Gastroesophageal sphincter (tissue), 4 donors: ENCODE measurements at regions not wholly inside any gene's neighbourhood (a gene's known extent, or its start where the extent isn't known, plus 50 kb on each side); places are given as distances from the start of the nearest gene placed in this dataset.

Experiments
- ATAC-seq: fragments of 150-250 bp; one replicate; pipeline ENCODE4 v1.9.1; 2016; ENCODE audit warnings: mild to moderate bottlenecking, moderate library complexity
- H3K27ac ChIP-seq, 4 donors: fragments of 200-600 bp; sonication (generic) in 3 of 4; 1 replicate in 3 of 4; 2 replicates in 1 of 4; pipeline ENCODE4 v1.5.1; 2016 to 2019
- H3K27me3 ChIP-seq: fragments of 200-600 bp; sonication (generic); one replicate; pipeline ENCODE4 v1.5.1; 2019
- H3K36me3 ChIP-seq, 2 donors: fragments of 200-600 bp; sonication (generic); one replicate each; pipeline ENCODE4 v1.5.1; 2019; ENCODE audit warnings: control low read depth in 1 of 2
- H3K4me1 ChIP-seq, 3 donors: fragments of 200-600 bp; sonication (generic); 1 replicate in 2 of 3; 2 replicates in 1 of 3; pipeline ENCODE4 v1.5.1; 2016 to 2019; ENCODE audit warnings: control low read depth in 2 of 3
- H3K4me3 ChIP-seq, 2 donors: fragments of 200-600 bp; sonication (generic); one replicate each; pipeline ENCODE4 v1.5.1; 2019; ENCODE audit warnings: mild to moderate bottlenecking in 1 of 2, moderate library complexity in 1 of 2
- H3K9me3 ChIP-seq, 3 donors: fragments of 200-600 bp; sonication (generic); one replicate each; pipeline ENCODE4 v1.5.1; 2017 to 2019; ENCODE audit warnings: control low read depth in 2 of 3
- EP300 ChIP-seq: sonication (generic); formaldehyde crosslinking; IDR thresholded peaks from one replicate; pipeline ENCODE4 v1.6.1; 2017; ENCODE audit warnings: antibody characterized with exemption, mild to moderate bottlenecking
- POLR2A ChIP-seq, 2 donors: fragments of 450-650 bp; IDR thresholded peaks; one replicate each; pipeline ENCODE4 v1.6.1; 2017; ENCODE audit warnings: antibody characterized with exemption in 2 of 2, mild to moderate bottlenecking in 2 of 2, moderate library complexity in 1 of 2
- POLR2AphosphoS5 ChIP-seq: sonication (generic); formaldehyde crosslinking; IDR thresholded peaks from one replicate; pipeline ENCODE4 v1.6.1; 2017; ENCODE audit warnings: antibody characterized with exemption
- WGBS, 2 donors: methylation state at CpG; one replicate each; pipeline ENCODE4 v1.1.5; 2018; ENCODE audit warnings: low coverage in 1 of 2; 5-methylcytosine and 5-hydroxymethylcytosine counted together
- TF ChIP-seq, protein P1 (sequence below), 4 experiments: fragments of 200-600 bp in 2 of 4; fragments of 450-650 bp in 2 of 4; sonication (generic) in 1 of 4; IDR thresholded peaks; one replicate each; pipeline ENCODE4 v1.5.1; 2017 to 2019; ENCODE audit warnings: antibody characterized with exemption in 4 of 4, mild to moderate bottlenecking in 2 of 4, moderate library complexity in 2 of 4

DNA sequence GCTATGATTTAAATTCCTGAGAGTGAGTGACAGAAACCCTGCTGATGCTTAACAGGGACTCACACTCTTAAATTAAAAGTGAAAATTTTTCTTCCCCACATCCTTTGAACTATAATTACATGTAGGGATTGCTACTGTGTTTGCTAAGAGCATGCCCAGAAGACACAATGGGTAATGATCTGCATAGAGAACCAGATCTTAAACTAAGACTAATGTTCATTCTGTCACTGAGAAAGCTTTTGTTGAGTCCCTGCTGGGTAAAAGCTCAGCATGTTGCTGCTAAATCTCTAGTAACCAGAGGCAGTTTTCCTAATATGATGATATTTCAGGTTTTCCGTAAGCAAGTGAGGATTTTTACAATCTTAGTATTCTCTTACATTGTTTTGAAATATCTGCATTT is 424.8 kb upstream of the SMC2 start:
- Histone ChIP-seq H3K27ac (no peak overlapping the region), H3K9me3 (no peaks in the 10 kb centered on the region), H3K4me1 (no peaks in the 10 kb centered on the region), H3K27me3 (no peaks in the 10 kb centered on the region), H3K36me3 (no peaks in the 10 kb centered on the region), H3K4me3 (no peak overlapping the region)
- ATAC-seq: no peak
- no peak for TF ChIP-seq EP300
- no peak for TF ChIP-seq POLR2AphosphoS5
- TF ChIP-seq, protein P1, sequence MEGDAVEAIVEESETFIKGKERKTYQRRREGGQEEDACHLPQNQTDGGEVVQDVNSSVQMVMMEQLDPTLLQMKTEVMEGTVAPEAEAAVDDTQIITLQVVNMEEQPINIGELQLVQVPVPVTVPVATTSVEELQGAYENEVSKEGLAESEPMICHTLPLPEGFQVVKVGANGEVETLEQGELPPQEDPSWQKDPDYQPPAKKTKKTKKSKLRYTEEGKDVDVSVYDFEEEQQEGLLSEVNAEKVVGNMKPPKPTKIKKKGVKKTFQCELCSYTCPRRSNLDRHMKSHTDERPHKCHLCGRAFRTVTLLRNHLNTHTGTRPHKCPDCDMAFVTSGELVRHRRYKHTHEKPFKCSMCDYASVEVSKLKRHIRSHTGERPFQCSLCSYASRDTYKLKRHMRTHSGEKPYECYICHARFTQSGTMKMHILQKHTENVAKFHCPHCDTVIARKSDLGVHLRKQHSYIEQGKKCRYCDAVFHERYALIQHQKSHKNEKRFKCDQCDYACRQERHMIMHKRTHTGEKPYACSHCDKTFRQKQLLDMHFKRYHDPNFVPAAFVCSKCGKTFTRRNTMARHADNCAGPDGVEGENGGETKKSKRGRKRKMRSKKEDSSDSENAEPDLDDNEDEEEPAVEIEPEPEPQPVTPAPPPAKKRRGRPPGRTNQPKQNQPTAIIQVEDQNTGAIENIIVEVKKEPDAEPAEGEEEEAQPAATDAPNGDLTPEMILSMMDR (IDR thresholded peaks at IDR 0.05): no peak
- no peak for TF ChIP-seq POLR2A (IDR thresholded peaks at IDR 0.05)
- 61 to 67% methylated on average over 1 of the region's 1 CpG for WGBS, 2 donors

DNA sequence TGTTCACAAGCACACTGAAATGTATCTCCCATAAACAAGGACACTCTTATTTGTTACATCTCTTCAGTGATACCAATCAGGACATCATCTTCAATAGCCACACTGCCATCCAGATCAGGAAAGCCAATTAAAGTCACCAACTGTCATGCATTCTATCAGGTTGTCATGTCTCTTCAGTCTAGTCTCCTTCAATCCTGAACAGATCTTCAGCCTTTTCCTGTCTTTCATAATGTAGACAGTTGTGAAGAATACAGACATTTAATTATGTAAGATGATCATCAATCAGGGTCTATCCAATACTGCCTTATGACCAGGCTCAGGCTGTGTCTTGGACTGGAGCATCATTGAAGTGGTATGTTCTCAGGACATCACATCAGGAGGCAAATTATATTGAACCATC is 419.8 kb upstream of the SMC2 start:
- Histone ChIP-seq H3K27me3 (no peaks in the 10 kb centered on the region), H3K4me3 (no peak overlapping the region), H3K36me3 (no peaks in the 10 kb centered on the region), H3K27ac (no peak overlapping the region), H3K4me1 (no peaks in the 10 kb centered on the region), H3K9me3 (no peaks in the 10 kb centered on the region)
- TF ChIP-seq, protein P1 (IDR thresholded peaks at IDR 0.05): no peak
- TF ChIP-seq POLR2AphosphoS5 (no peak), EP300 (no peak), POLR2A (IDR thresholded peaks at IDR 0.05) (no peak)
- ATAC-seq: no peak

DNA sequence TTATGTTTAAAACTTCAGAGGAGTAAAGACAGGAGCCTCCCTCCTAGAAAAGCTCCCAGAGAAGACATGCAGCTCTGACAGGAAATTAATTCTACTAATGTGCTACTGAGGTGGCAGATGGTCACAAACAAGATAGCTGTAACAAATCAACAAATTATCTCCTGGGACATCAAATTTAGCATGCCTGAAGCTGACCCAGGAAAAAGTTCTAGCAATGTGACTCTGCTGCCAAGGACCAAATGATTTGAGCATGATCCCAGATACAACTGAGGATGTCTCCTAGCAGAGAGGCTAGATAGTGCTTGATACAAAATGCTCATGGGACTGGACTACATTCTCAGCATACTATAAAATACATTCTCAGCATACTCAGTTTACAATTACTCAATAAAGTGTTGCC is 413.5 kb upstream of the SMC2 start:
- no peak overlapping the region for H3K27ac ChIP-seq
- no peaks in the 10 kb centered on the region for H3K36me3 ChIP-seq
- H3K27me3 ChIP-seq: no peaks in the 10 kb centered on the region
- no peak for TF ChIP-seq EP300
- TF ChIP-seq POLR2A (IDR thresholded peaks at IDR 0.05): no peak
- TF ChIP-seq, protein P1 (IDR thresholded peaks at IDR 0.05): no peak
- TF ChIP-seq POLR2AphosphoS5: no peak
- H3K4me1 ChIP-seq: no peaks in the 10 kb centered on the region
- no peaks in the 10 kb centered on the region for H3K9me3 ChIP-seq
- ATAC-seq: no peak
- no peak overlapping the region for H3K4me3 ChIP-seq

DNA sequence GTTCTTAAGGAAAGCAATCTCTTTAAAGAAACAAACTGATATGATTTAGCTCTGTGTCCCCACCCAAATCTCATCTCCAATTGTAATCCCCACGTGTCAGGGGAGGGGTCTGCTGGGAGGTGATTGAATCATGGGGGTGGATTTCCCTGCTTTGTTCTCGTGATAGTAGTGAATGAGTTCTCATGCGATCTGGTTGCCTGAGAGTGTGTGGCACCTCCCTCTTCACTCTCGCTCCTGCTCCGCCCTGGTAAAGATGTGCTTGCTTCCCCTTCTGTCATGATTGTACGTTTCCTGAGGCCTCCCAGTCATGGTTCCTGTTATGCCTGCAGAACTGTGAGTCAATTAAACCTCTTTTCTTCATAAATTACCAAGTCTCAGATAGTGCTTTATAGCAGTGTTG is 412.7 kb upstream of the SMC2 start:
- no peaks in the 10 kb centered on the region for H3K9me3 ChIP-seq
- H3K27me3 ChIP-seq: no peaks in the 10 kb centered on the region
- no peaks in the 10 kb centered on the region for H3K36me3 ChIP-seq
- 30 to 49% methylated on average over 2 to 6 of the region's 6 CpGs for WGBS, 2 donors
- no peaks in the 10 kb centered on the region for H3K4me1 ChIP-seq
- TF ChIP-seq, protein P1 (IDR thresholded peaks at IDR 0.05): no peak
- TF ChIP-seq EP300 (no peak), POLR2AphosphoS5 (no peak), POLR2A (IDR thresholded peaks at IDR 0.05) (no peak)
- ATAC-seq: no peak
- H3K4me3 ChIP-seq: no peak overlapping the region
- H3K27ac ChIP-seq: no peak overlapping the region

DNA sequence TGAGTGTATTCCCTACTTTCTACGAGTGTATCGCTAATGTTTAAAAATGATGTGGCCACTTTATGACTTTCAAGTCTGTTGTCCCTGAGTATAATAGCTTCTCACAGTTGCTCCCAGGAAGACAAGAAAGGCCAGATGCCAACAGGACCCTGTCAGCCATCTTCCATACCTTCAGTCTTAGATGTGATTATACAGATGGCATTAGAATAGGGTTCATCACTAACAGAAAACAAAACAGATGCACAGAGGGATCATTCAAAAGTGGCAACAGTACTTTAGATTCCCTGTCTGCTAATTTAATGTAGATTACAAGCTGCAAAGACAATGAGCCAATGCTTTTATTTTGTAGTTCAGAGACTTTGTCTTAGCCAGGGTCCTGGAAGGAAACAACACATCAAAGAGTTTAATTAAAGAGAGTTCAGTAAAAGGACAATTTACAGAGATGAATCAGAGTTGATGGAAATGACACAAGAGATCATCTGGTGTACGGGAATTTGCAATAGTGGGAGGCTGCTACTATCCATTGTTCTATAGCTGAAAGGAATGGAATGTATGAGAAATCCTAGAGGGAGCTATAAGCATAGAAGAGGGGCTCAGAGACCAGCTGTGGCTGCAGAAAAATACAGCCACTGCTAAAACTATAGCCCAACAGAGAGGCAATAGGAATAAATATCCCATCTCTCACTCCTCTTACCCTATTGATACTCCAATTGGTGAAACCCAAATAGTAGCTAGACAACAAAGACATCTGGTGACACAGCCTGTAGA is 393.7 kb upstream of the SMC2 start:
- Histone ChIP-seq H3K27me3 (no peaks in the 10 kb centered on the region), H3K4me3 (no peak overlapping the region), H3K27ac (no peak overlapping the region), H3K4me1 (no peaks in the 10 kb centered on the region), H3K36me3 (no peaks in the 10 kb centered on the region), H3K9me3 (no peaks in the 10 kb centered on the region)
- 76 to 83% methylated on average over 3 of the region's 3 CpGs for WGBS, 2 donors
- ATAC-seq: no peak
- TF ChIP-seq POLR2A (IDR thresholded peaks at IDR 0.05) (no peak), POLR2AphosphoS5 (no peak), EP300 (no peak)
- TF ChIP-seq, protein P1 (IDR thresholded peaks at IDR 0.05): no peak
